SK-N-SH (cell line): ENCODE measurements at regions not wholly inside any gene's neighbourhood (a gene's known extent, or its start where the extent isn't known, plus 50 kb on each side); places are given as distances from the start of the nearest gene placed in this dataset.
"Not testable (repeated sequence)": the region's sequence is repeated elsewhere in the genome, so short reads cannot be mapped to it uniquely, and the experiment has no call there.

Source experiments
- CTCF ChIA-PET: fragments of 300-600, 350-600 bp; formaldehyde crosslinking; extraction: SDS; loops from one replicate; lab custom pipeline; 2021; lab: Yijun Ruan, JAX
- POLR2A ChIA-PET: fragments of 350-600 bp; sonication (Branson Sonifier 250); formaldehyde crosslinking; extraction: SDS; loops from one replicate; lab custom pipeline; 2020; ENCODE audit warnings: antibody characterized with exemption, inconsistent platforms; lab: Yijun Ruan, JAX
- DNase-seq: peaks from one replicate; pipeline ENCODE4 v3.0.0; 2012
- H2AFZ ChIP-seq: fragments of 200-600 bp; sonication (generic); 2 replicates; pipeline ENCODE4 v1.8.1; 2016; ENCODE audit warnings: antibody characterized with exemption, mild to moderate bottlenecking, low read depth
- H3F3A ChIP-seq: fragments of 200-600 bp; sonication (generic); replicated peaks from 2 replicates; pipeline ENCODE3; 2016; ENCODE audit warnings: antibody characterized with exemption, mild to moderate bottlenecking; ENCODE audit not compliant: insufficient read depth
- H3K27ac ChIP-seq, 2 experiments: fragments of 200-500 bp in 1 of 2; fragments of 200-600 bp in 1 of 2; sonication (Bioruptor generic) in 1 of 2; sonication (generic), shearing (Covaris generic) in 1 of 2; 2 replicates each; pipeline versions ENCODE4 v1.5.1 to v1.6.1; 2014 to 2016; ENCODE audit warnings: low read depth in 2 of 2, inconsistent platforms in 1 of 2, low read length in 1 of 2, mild to moderate bottlenecking in 1 of 2, mixed read lengths in 1 of 2
- H3K27me3 ChIP-seq: fragments of 200-600 bp; sonication (generic), shearing (Covaris generic); 2 replicates; pipeline ENCODE4 v1.6.1; 2016; ENCODE audit warnings: mixed run types; ENCODE audit not compliant: insufficient read depth
- H3K36me3 ChIP-seq, 2 experiments: fragments of 200-500 bp in 1 of 2; fragments of 200-600 bp in 1 of 2; sonication (Bioruptor generic) in 1 of 2; sonication (generic) in 1 of 2; replicated peaks in 1 of 2; 2 replicates each; pipeline versions ENCODE3 to v1.5.1; 2014 to 2016; ENCODE audit warnings: low read length in 1 of 2, mild to moderate bottlenecking in 1 of 2; ENCODE audit not compliant: insufficient read depth in 2 of 2, control insufficient read depth in 1 of 2
- H3K4me1 ChIP-seq, 2 experiments: fragments of 200-500 bp in 1 of 2; fragments of 200-600 bp in 1 of 2; sonication (Bioruptor generic) in 1 of 2; sonication (generic), shearing (Covaris generic) in 1 of 2; 2 replicates each; pipeline versions ENCODE4 v1.5.1 to v1.6.1; 2014 to 2016; ENCODE audit warnings: low read depth in 1 of 2, low read length in 1 of 2, mixed run types in 1 of 2; ENCODE audit not compliant: insufficient read depth in 2 of 2, control insufficient read depth in 1 of 2
- H3K4me2 ChIP-seq: fragments of 200-600 bp; sonication (generic), shearing (Covaris generic); 2 replicates; pipeline ENCODE4 v1.6.1; 2017; ENCODE audit warnings: mixed run types
- H3K4me3 ChIP-seq, 2 experiments: fragments of 200-500 bp in 1 of 2; fragments of 200-600 bp in 1 of 2; sonication (Bioruptor generic) in 1 of 2; sonication (generic), shearing (Covaris generic) in 1 of 2; 2 replicates each; pipeline versions ENCODE4 v1.5.1 to v1.8.1; 2014 to 2016; ENCODE audit warnings: low read depth in 2 of 2, inconsistent platforms in 1 of 2, low read length in 1 of 2, mild to moderate bottlenecking in 1 of 2, mixed read lengths in 1 of 2, moderate library complexity in 1 of 2
- H3K79me2 ChIP-seq: fragments of 200-600 bp; sonication (generic); 2 replicates; pipeline ENCODE4 v1.8.1; 2017; ENCODE audit warnings: mild to moderate bottlenecking; ENCODE audit not compliant: insufficient read depth
- H3K9ac ChIP-seq: fragments of 200-600 bp; sonication (generic); 2 replicates; pipeline ENCODE4 v1.6.1; 2017; ENCODE audit warnings: mixed run types
- H3K9me2 ChIP-seq: fragments of 200-600 bp; sonication (generic); 2 replicates; pipeline ENCODE4 v1.6.1; 2017; ENCODE audit warnings: mixed run types
- H3K9me3 ChIP-seq: fragments of 200-600 bp; sonication (generic); 2 replicates; pipeline ENCODE4 v1.6.1; 2017; ENCODE audit warnings: mixed run types, mild to moderate bottlenecking, moderate library complexity
- H4K20me1 ChIP-seq: fragments of 200-600 bp; sonication (generic); 2 replicates; pipeline ENCODE4 v1.6.1; 2017; ENCODE audit warnings: mild to moderate bottlenecking, mixed run types; ENCODE audit not compliant: insufficient read depth
- FOSL2 ChIP-seq: IDR thresholded peaks from 2 replicates; pipeline ENCODE4 v1.4.0; 2012; ENCODE audit warnings: low read depth, mild to moderate bottlenecking, moderate library complexity, borderline replicate concordance
- FOXM1 ChIP-seq: IDR thresholded peaks from 2 replicates; pipeline ENCODE4 v1.4.0; 2012; ENCODE audit warnings: low read depth, mild to moderate bottlenecking
- GABPA ChIP-seq: IDR thresholded peaks from 2 replicates; pipeline ENCODE4 v1.4.0; 2012; ENCODE audit warnings: low read depth, mild to moderate bottlenecking
- GATA2 ChIP-seq: sonication (generic); formaldehyde crosslinking; IDR thresholded peaks from 2 replicates; pipeline ENCODE4 v1.5.0; 2020; ENCODE audit warnings: mild to moderate bottlenecking, missing genetic modification reagents
- IRF3 ChIP-seq: fragments of 150-350 bp; IDR thresholded peaks from 2 replicates; pipeline ENCODE4 v1.6.1; 2016; ENCODE audit warnings: mild to moderate bottlenecking, low read depth, low read length
- MEF2A ChIP-seq: IDR thresholded peaks from 2 replicates; pipeline ENCODE4 v1.4.0; 2012; ENCODE audit warnings: low read depth, borderline replicate concordance
- PBX3 ChIP-seq: IDR thresholded peaks from 2 replicates; pipeline ENCODE4; 2012
- RCOR1 ChIP-seq: fragments of 150-350 bp; IDR thresholded peaks from 2 replicates; pipeline ENCODE4 v1.6.1; 2017; ENCODE audit warnings: antibody characterized with exemption, low read length
- SIN3A ChIP-seq: IDR thresholded peaks from 2 replicates; pipeline ENCODE4 v1.6.1; 2012; ENCODE audit warnings: low read depth, mild to moderate bottlenecking, low read length, moderate library complexity, borderline replicate concordance
- TCF12 ChIP-seq: IDR thresholded peaks from 2 replicates; pipeline ENCODE4 v1.4.0; 2012
- USF2 ChIP-seq: fragments of 150-350 bp; IDR thresholded peaks from 2 replicates; pipeline ENCODE4 v1.6.1; 2017; ENCODE audit warnings: antibody characterized with exemption, low read length, low read depth, borderline replicate concordance
- YY1 ChIP-seq: IDR thresholded peaks from 2 replicates; pipeline ENCODE4 v1.4.0; 2012; ENCODE audit warnings: low read depth, mild to moderate bottlenecking
- ZBTB33 ChIP-seq: IDR thresholded peaks from 2 replicates; pipeline ENCODE4 v1.4.0; 2012; ENCODE audit warnings: low read depth, borderline replicate concordance
- WGBS: methylation state at CpG from one replicate; pipeline ENCODE4 v1.1.6; 2017; ENCODE audit warnings: low lambda C conversion rate; 5-methylcytosine and 5-hydroxymethylcytosine counted together

- Histone ChIP-seq H3K4me3 (no peak overlapping the region), H3K4me2 (no peak overlapping the region), H3K27me3 (no peaks in the 10 kb centered on the region; the same call in 1 of the 2 replicates), H3K9me3 (no peaks in the 10 kb centered on the region), H3K4me1 (peaks cover 0 to 6% of the 10 kb centered on the region in 2 experiments; a peak in 1 of 4 replicates), H3K27ac (no peak overlapping the region), H4K20me1 (no peaks in the 10 kb centered on the region), H2AFZ (no peak overlapping the region), H3K36me3 (no peaks in the 10 kb centered on the region), H3K9me2 (no peaks in the 10 kb centered on the region), H3K9ac (no peak overlapping the region), H3F3A (no peaks in the 10 kb centered on the region), H3K79me2 (no peaks in the 10 kb centered on the region)
- DNase-seq, result no peak
- no peak for TF ChIP-seq SIN3A
- TF ChIP-seq MEF2A, result no peak
- no peak for TF ChIP-seq PBX3
- TF ChIP-seq TCF12, result no peak
- TF ChIP-seq GABPA, result no peak
- TF ChIP-seq USF2, result no peak
- no peak for TF ChIP-seq YY1
- no peak for TF ChIP-seq ZBTB33
- TF ChIP-seq FOXM1, result no peak
- TF ChIP-seq GATA2 (CRISPR knock-in tag), result no peak
- TF ChIP-seq RCOR1, result no peak
- no peak for TF ChIP-seq FOSL2
- TF ChIP-seq IRF3, result no peak
- POLR2A ChIA-PET, result no interaction called here
- CTCF ChIA-PET, result no interaction called here
These were observed 1206.6 kb downstream of the BRD1 start for GRCh38 chr22:48621085-48621484.

- H4K20me1 ChIP-seq, H3K9ac ChIP-seq, H3K4me2 ChIP-seq, H3K79me2 ChIP-seq, DNase-seq, CTCF ChIA-PET, H3K4me3 ChIP-seq, H3K9me2 ChIP-seq, H3K27me3 ChIP-seq, H3F3A ChIP-seq, POLR2A ChIA-PET, H3K27ac ChIP-seq, H3K4me1 ChIP-seq, H2AFZ ChIP-seq, H3K9me3 ChIP-seq, H3K36me3 ChIP-seq: not testable (repeated sequence)
- WGBS, result 55% methylated on average over 2 of the region's 2 CpGs
These were observed 1207.2 kb downstream of the BRD1 start for GRCh38 chr22:48620460-48620859.
